Glutamatergic neuron (in vitro differentiated cells): ENCODE measurements at regions not wholly inside any gene's neighbourhood (a gene's known extent, or its start where the extent isn't known, plus 50 kb on each side); places are given as distances from the start of the nearest gene placed in this dataset.

ENCODE experiments used
- DNase-seq: peaks from one replicate; pipeline ENCODE4 v3.0.0; 2022
- H3K27ac Mint-ChIP-seq: one replicate; pipeline ENCODE4 v1.8.0; 2020; ENCODE audit warnings: mild to moderate bottlenecking, mixed read lengths, inconsistent platforms; ENCODE audit not compliant: unreplicated experiment
- H3K27me3 Mint-ChIP-seq: one replicate; pipeline ENCODE4 v1.8.0; 2020; ENCODE audit warnings: mild to moderate bottlenecking, moderate library complexity, mixed read lengths, inconsistent platforms; ENCODE audit not compliant: unreplicated experiment
- H3K36me3 Mint-ChIP-seq: one replicate; pipeline ENCODE4 v1.8.0; 2020; ENCODE audit warnings: mild to moderate bottlenecking, mixed read lengths, inconsistent platforms; ENCODE audit not compliant: unreplicated experiment
- H3K4me1 Mint-ChIP-seq: one replicate; pipeline ENCODE4 v1.8.0; 2020; ENCODE audit warnings: mild to moderate bottlenecking, low read depth, mixed read lengths, inconsistent platforms; ENCODE audit not compliant: unreplicated experiment
- H3K4me3 Mint-ChIP-seq: one replicate; pipeline ENCODE4 v1.8.0; 2020; ENCODE audit warnings: mild to moderate bottlenecking, mixed read lengths, inconsistent platforms; ENCODE audit not compliant: unreplicated experiment
- H3K9me3 Mint-ChIP-seq: one replicate; pipeline ENCODE4 v1.8.0; 2020; ENCODE audit warnings: mild to moderate bottlenecking, moderate library complexity, mixed read lengths, inconsistent platforms; ENCODE audit not compliant: unreplicated experiment
- CTCF ChIP-seq: fragments of 200-600 bp; sonication (generic); IDR thresholded peaks from one replicate; pipeline ENCODE4 v1.5.0; 2021; ENCODE audit not compliant: partially characterized antibody, unreplicated experiment

- Mint-ChIP-seq H3K27ac (no peak overlapping the region), H3K4me3 (no peak overlapping the region), H3K4me1 (no peaks in the 10 kb centered on the region), H3K27me3 (peaks cover 2% of the 10 kb centered on the region), H3K36me3 (peaks cover 12% of the 10 kb centered on the region), H3K9me3 (peaks cover 2% of the 10 kb centered on the region)
- TF ChIP-seq CTCF: peak; percentile 39
- no peak for DNase-seq
Observed at GRCh38 chr2:172200495-172201085, 97.9 kb upstream of the DLX2 start.

- Mint-ChIP-seq H3K27ac (no peak overlapping the region), H3K4me3 (no peak overlapping the region), H3K4me1 (no peaks in the 10 kb centered on the region), H3K27me3 (no peaks in the 10 kb centered on the region), H3K9me3 (peaks cover 2% of the 10 kb centered on the region), H3K36me3 (peaks cover 5% of the 10 kb centered on the region)
- no peak for DNase-seq
- TF ChIP-seq CTCF: no peak
Observed at GRCh38 chr2:172204309-172204708, 101.6 kb upstream of the DLX2 start.

- H3K4me1 Mint-ChIP-seq: no peaks in the 10 kb centered on the region
- peaks cover 4% of the 10 kb centered on the region for H3K36me3 Mint-ChIP-seq
- TF ChIP-seq CTCF: no peak
- H3K27me3 Mint-ChIP-seq: no peaks in the 10 kb centered on the region
- no peak overlapping the region for H3K4me3 Mint-ChIP-seq
- no peak for DNase-seq
- H3K9me3 Mint-ChIP-seq: no peaks in the 10 kb centered on the region
- H3K27ac Mint-ChIP-seq: no peak overlapping the region
Observed at GRCh38 chr2:172204762-172205161, 102.1 kb upstream of the DLX2 start.

GRCh38 chr2:172205292-172205691 lies 102.6 kb upstream of the DLX2 start:
- DNase-seq: no peak

GRCh38 chr2:172207911-172208310 lies 105.2 kb upstream of the DLX2 start:
- Mint-ChIP-seq H3K9me3 (no peaks in the 10 kb centered on the region), H3K4me3 (no peak overlapping the region), H3K27me3 (no peaks in the 10 kb centered on the region), H3K36me3 (no peaks in the 10 kb centered on the region), H3K4me1 (no peaks in the 10 kb centered on the region), H3K27ac (no peak overlapping the region)
- no peak for DNase-seq
- TF ChIP-seq CTCF: no peak

More at GRCh38 chr2:172205292-172205691, 102.6 kb upstream of the DLX2 start:
- H3K36me3 Mint-ChIP-seq: no peaks in the 10 kb centered on the region
- no peaks in the 10 kb centered on the region for H3K9me3 Mint-ChIP-seq
- H3K27ac Mint-ChIP-seq: no peak overlapping the region
- H3K4me1 Mint-ChIP-seq: no peaks in the 10 kb centered on the region
- H3K4me3 Mint-ChIP-seq: no peak overlapping the region
- H3K27me3 Mint-ChIP-seq: no peaks in the 10 kb centered on the region
- TF ChIP-seq CTCF: no peak
